Keratinocyte (primary cell): ENCODE measurements at regions not wholly inside any gene's neighbourhood (a gene's known extent, or its start where the extent isn't known, plus 50 kb on each side); places are given as distances from the start of the nearest gene placed in this dataset.
A peak's percentile ranks its signal among the peaks of the same experiment; 100 is the strongest.

Experiments
- DNase-seq: peaks from one replicate; pipeline ENCODE4 v3.0.0-alpha.2; 2011; ENCODE audit warnings: low read depth, missing footprints, low spot score
- FAIRE-seq: peaks from 2 replicates; lab custom pipeline; 2011; peaks lifted over from hg19 to GRCh38; lab: Jason Lieb, UNC
- H2AFZ ChIP-seq: 2 replicates; pipeline ENCODE4 v1.6.0; 2012; ENCODE audit warnings: low read length, control low read depth, inconsistent platforms; ENCODE audit not compliant: control insufficient read depth
- H3K27ac ChIP-seq: 2 replicates; pipeline ENCODE4 v1.5.1; 2011; ENCODE audit warnings: low read length; ENCODE audit not compliant: control insufficient read depth, insufficient read depth
- H3K27me3 ChIP-seq: 3 replicates; pipeline ENCODE4 v1.6.0; 2011; ENCODE audit warnings: low read length; ENCODE audit not compliant: control insufficient read depth, insufficient read depth; ENCODE audit errors: extremely low read depth
- H3K36me3 ChIP-seq, 2 experiments: 2 replicates in 1 of 2; 3 replicates in 1 of 2; pipeline ENCODE4 v1.5.1; 2011; ENCODE audit warnings: low read length in 2 of 2, mild to moderate bottlenecking in 1 of 2; ENCODE audit not compliant: control insufficient read depth in 2 of 2, insufficient read depth in 2 of 2; ENCODE audit errors: extremely low read depth in 1 of 2
- H3K4me1 ChIP-seq: 3 replicates; pipeline ENCODE4 v1.5.1; 2011; ENCODE audit warnings: low read length; ENCODE audit not compliant: control insufficient read depth, insufficient read depth; ENCODE audit errors: extremely low read depth
- H3K4me2 ChIP-seq: 3 replicates; pipeline ENCODE4 v1.6.0; 2011; ENCODE audit warnings: low read depth, low read length; ENCODE audit not compliant: control insufficient read depth, insufficient read depth; ENCODE audit errors: extremely low read depth
- H3K4me3 ChIP-seq, 3 experiments: fragments of 200-600 bp in 1 of 3; sonication (generic) in 1 of 3; 2 replicates in 2 of 3; 3 replicates in 1 of 3; pipeline ENCODE4 v1.5.1; 2011 to 2016; ENCODE audit warnings: low read length in 3 of 3, mild to moderate bottlenecking in 3 of 3, control low read depth in 2 of 3, inconsistent platforms in 1 of 3, low read depth in 1 of 3, mixed read lengths in 1 of 3, mixed run types in 1 of 3, moderate library complexity in 1 of 3; ENCODE audit not compliant: control insufficient read depth in 2 of 3, insufficient read depth in 2 of 3; ENCODE audit errors: extremely low read depth in 1 of 3
- H3K79me2 ChIP-seq: 2 replicates; pipeline ENCODE4 v1.6.0; 2012; ENCODE audit warnings: low read length; ENCODE audit not compliant: control insufficient read depth, insufficient read depth
- H3K9ac ChIP-seq: 3 replicates; pipeline ENCODE4 v1.6.0; 2011; ENCODE audit warnings: low read length; ENCODE audit not compliant: control insufficient read depth, insufficient read depth; ENCODE audit errors: extremely low read depth
- H3K9me1 ChIP-seq: 3 replicates; pipeline ENCODE4 v1.6.0; 2011; ENCODE audit warnings: low read length; ENCODE audit not compliant: control insufficient read depth, insufficient read depth; ENCODE audit errors: extremely low read depth
- H3K9me3 ChIP-seq: 2 replicates; pipeline ENCODE4 v1.5.1; 2012; ENCODE audit warnings: low read depth, low read length; ENCODE audit not compliant: control insufficient read depth
- H4K20me1 ChIP-seq: 3 replicates; pipeline ENCODE4 v1.6.0; 2011; ENCODE audit warnings: low read length; ENCODE audit not compliant: control insufficient read depth, insufficient read depth; ENCODE audit errors: extremely low read depth
- CTCF ChIP-seq, 3 experiments: IDR thresholded peaks in 1 of 3; conservative IDR thresholded peaks in 1 of 3; optimal IDR thresholded peaks in 1 of 3; 2 replicates in 2 of 3; 3 replicates in 1 of 3; pipeline versions ENCODE3 to v1.5.1; 2011; ENCODE audit warnings: low read length in 3 of 3, mild to moderate bottlenecking in 3 of 3, moderate library complexity in 2 of 3, control low read depth in 1 of 3, inconsistent platforms in 1 of 3; ENCODE audit not compliant: insufficient read depth in 2 of 3; ENCODE audit errors: extremely low read depth in 1 of 3
- EZH2 ChIP-seq: IDR thresholded peaks from one replicate; pipeline ENCODE4 v1.6.1; 2012; ENCODE audit warnings: inconsistent platforms, mild to moderate bottlenecking, low read length, moderate library complexity
- dilution Hi-C: fragments of 300-500 bp; cut with MboI; formaldehyde crosslinking; loops from one replicate; pipeline ENCODE4 v1.7.0; 2020; ENCODE audit warnings: low sequenced_read_pairs; ENCODE audit not compliant: extremely low pct_ligation_motif_present

- TF ChIP-seq CTCF (optimal IDR thresholded peaks at IDR 0.05 in 1 of 3, IDR thresholded peaks at IDR 0.05 in 1 of 3, conservative IDR thresholded peaks at IDR 0.05 in 1 of 3; ENCODE audit: extremely low read depth in 1 of 3, insufficient read depth in 2 of 3, low read length in 3 of 3) (no peak), EZH2 (no peak)
- no peak overlapping the region for H3K27ac ChIP-seq
- dilution Hi-C loops = no loop called here
- H4K20me1 ChIP-seq = no peaks in the 10 kb centered on the region
- no peak overlapping the region for H3K4me2 ChIP-seq
- no peaks in the 10 kb centered on the region for H3K9me1 ChIP-seq
- no peak overlapping the region for H3K4me3 ChIP-seq
- no peaks in the 10 kb centered on the region for H3K36me3 ChIP-seq
- H3K4me1 ChIP-seq = no peaks in the 10 kb centered on the region
- FAIRE-seq = no peak
- DNase-seq = no peak
- H3K9me3 ChIP-seq = no peaks in the 10 kb centered on the region
- no peaks in the 10 kb centered on the region for H3K79me2 ChIP-seq
- H3K27me3 ChIP-seq = no peaks in the 10 kb centered on the region
- H2AFZ ChIP-seq = no peak overlapping the region
- H3K9ac ChIP-seq = no peak overlapping the region
Observed at GRCh38 chr9:86589273-86589672, 235.1 kb upstream of the TUT7 start.

GRCh38 chr9:86586144-86586494, 231.9 kb upstream of the TUT7 start:
- H3K4me3 ChIP-seq = no peak overlapping the region
- H3K27ac ChIP-seq = no peak overlapping the region
- TF ChIP-seq EZH2 (no peak), CTCF (optimal IDR thresholded peaks at IDR 0.05 in 1 of 3, IDR thresholded peaks at IDR 0.05 in 1 of 3, conservative IDR thresholded peaks at IDR 0.05 in 1 of 3; ENCODE audit: extremely low read depth in 1 of 3, insufficient read depth in 2 of 3, low read length in 3 of 3) (no peak)
- peak overlapping the region; percentile 82 for H2AFZ ChIP-seq
- no peak overlapping the region for H3K9ac ChIP-seq
- no peaks in the 10 kb centered on the region for H3K9me1 ChIP-seq
- DNase-seq (no peak), FAIRE-seq (no peak)
- no peaks in the 10 kb centered on the region for H4K20me1 ChIP-seq
- no peaks in the 10 kb centered on the region for H3K27me3 ChIP-seq
- no peaks in the 10 kb centered on the region for H3K9me3 ChIP-seq
- H3K4me1 ChIP-seq = no peaks in the 10 kb centered on the region
- no peaks in the 10 kb centered on the region for H3K36me3 ChIP-seq
- peak overlapping the region; percentile 68 for H3K4me2 ChIP-seq
- dilution Hi-C loops = no loop called here
- H3K79me2 ChIP-seq = no peaks in the 10 kb centered on the region
